AG04450 (cell line): ENCODE measurements at regions not wholly inside any gene's neighbourhood (a gene's known extent, or its start where the extent isn't known, plus 50 kb on each side); places are given as distances from the start of the nearest gene placed in this dataset.

Source experiments
- CTCF ChIA-PET: fragments of 300-600, 350-600 bp; formaldehyde crosslinking; extraction: SDS; loops from one replicate; lab custom pipeline; 2022; ENCODE audit warnings: antibody characterized with exemption, inconsistent platforms; lab: Charles Lee
- POLR2A ChIA-PET: fragments of 350-600 bp; formaldehyde crosslinking; extraction: SDS; loops from one replicate; lab custom pipeline; 2021; ENCODE audit warnings: antibody characterized with exemption, inconsistent platforms; lab: Yijun Ruan, JAX
- DNase-seq: peaks from one replicate; pipeline ENCODE4 v3.0.0-alpha.2; 2011; ENCODE audit warnings: low read depth, low spot score
- H3K27ac ChIP-seq: one replicate; pipeline ENCODE4 v1.5.1; 2012; ENCODE audit warnings: low read depth, low read length, control low read depth
- H3K27me3 ChIP-seq: one replicate; pipeline ENCODE4 v1.6.0; 2012; ENCODE audit warnings: low read length; ENCODE audit not compliant: control insufficient read depth, insufficient read depth
- H3K4me3 ChIP-seq: 2 replicates; pipeline ENCODE4 v1.5.1; 2011; ENCODE audit warnings: mild to moderate bottlenecking, low read depth, low read length, control low read depth
- H3K9me3 ChIP-seq: 2 replicates; pipeline ENCODE4 v1.5.1; 2012; ENCODE audit warnings: low read length; ENCODE audit not compliant: control insufficient read depth, insufficient read depth
- CTCF ChIP-seq: IDR thresholded peaks from 2 replicates; pipeline ENCODE4 v1.5.1; 2011; ENCODE audit warnings: low read depth, low read length, control low read depth, inconsistent platforms

- peak overlapping the region; percentile 62 for H3K27ac ChIP-seq
- ChIA-PET CTCF (no interaction called here), POLR2A (no interaction called here)
- H3K9me3 ChIP-seq: no peaks in the 10 kb centered on the region; the same call in 1 of the 2 replicates
- no peak overlapping the region for H3K4me3 ChIP-seq
- H3K27me3 ChIP-seq: no peaks in the 10 kb centered on the region
- no peak for TF ChIP-seq CTCF
- peak; percentile 74 for DNase-seq
Observed at GRCh38 chr20:4512891-4513550, 173.2 kb upstream of the PRNP start.

- Histone ChIP-seq H3K27ac (no peak overlapping the region), H3K27me3 (no peaks in the 10 kb centered on the region), H3K4me3 (no peak overlapping the region), H3K9me3 (no peaks in the 10 kb centered on the region; the same call in 1 of the 2 replicates)
- DNase-seq: no peak
- ChIA-PET CTCF (no interaction called here), POLR2A (no interaction called here)
- TF ChIP-seq CTCF: no peak
Observed at GRCh38 chr20:4511776-4512175, 174.5 kb upstream of the PRNP start.

- Histone ChIP-seq H3K27me3 (no peaks in the 10 kb centered on the region), H3K4me3 (no peak overlapping the region), H3K9me3 (no peaks in the 10 kb centered on the region; the same call in 1 of the 2 replicates), H3K27ac (no peak overlapping the region)
- TF ChIP-seq CTCF: no peak
- POLR2A ChIA-PET: no interaction called here
- no peak for DNase-seq
- CTCF ChIA-PET: no interaction called here
Observed at GRCh38 chr20:4509825-4510522, 176.3 kb upstream of the PRNP start.

GRCh38 chr20:4508773-4509172 is 177.5 kb upstream of the PRNP start:
- H3K27me3 ChIP-seq: no peaks in the 10 kb centered on the region
- TF ChIP-seq CTCF: no peak
- no peak overlapping the region for H3K4me3 ChIP-seq
- DNase-seq: no peak
- no peak overlapping the region for H3K27ac ChIP-seq
- CTCF ChIA-PET: no interaction called here
- no peaks in the 10 kb centered on the region; the same call in 1 of the 2 replicates for H3K9me3 ChIP-seq
- POLR2A ChIA-PET: no interaction called here

- Histone ChIP-seq H3K27ac (peak overlapping the region; percentile 83), H3K4me3 (no peak overlapping the region), H3K27me3 (no peaks in the 10 kb centered on the region), H3K9me3 (peaks cover under 1% of the 10 kb centered on the region; the same call in 1 of the 2 replicates)
- ChIA-PET POLR2A (no interaction called here), CTCF (no interaction called here)
- TF ChIP-seq CTCF: no peak
- peak; percentile 82 for DNase-seq
Observed at GRCh38 chr20:4507288-4507719, 179.0 kb upstream of the PRNP start.
